ENCODE measurements at regions not wholly inside any gene's neighbourhood (a gene's known extent, or its start where the extent isn't known, plus 50 kb on each side); places are given as distances from the start of the nearest gene placed in this dataset.

- Histone ChIP-seq H3K9me3 (no peaks in the 10 kb centered on the region), H3K4me1 (no peaks in the 10 kb centered on the region), H3K27ac (no peak overlapping the region), H3K4me3 (no peak overlapping the region), H3K4me2 (no peak overlapping the region)
- DNase-seq (ENCODE audit: low read depth in 1 of 2, low spot score in 1 of 2): no peak
- no peak for ATAC-seq
- ChIA-PET POLR2A (no interaction called here), CTCF (no interaction called here)
- FAIRE-seq: no peak
- TF ChIP-seq SMC3 (IDR thresholded peaks at IDR 0.05) (no peak), EHMT2 (IDR thresholded peaks at IDR 0.05; ENCODE audit: low read depth) (no peak), RAD21 (conservative IDR thresholded peaks at IDR 0.05 in 1 of 2, IDR thresholded peaks at IDR 0.05 in 1 of 2) (no peak)
These were observed 56.7 kb upstream of the TFEC start for GRCh38 chr7:116087291-116087690.

- CTCF ChIA-PET: no interaction called here
- WGBS (ENCODE audit: missing lambda C conversion rate): 24% methylated on average over 2 of the region's 2 CpGs
These were observed 57.4 kb upstream of the TFEC start for GRCh38 chr7:116087984-116088383.

DNA sequence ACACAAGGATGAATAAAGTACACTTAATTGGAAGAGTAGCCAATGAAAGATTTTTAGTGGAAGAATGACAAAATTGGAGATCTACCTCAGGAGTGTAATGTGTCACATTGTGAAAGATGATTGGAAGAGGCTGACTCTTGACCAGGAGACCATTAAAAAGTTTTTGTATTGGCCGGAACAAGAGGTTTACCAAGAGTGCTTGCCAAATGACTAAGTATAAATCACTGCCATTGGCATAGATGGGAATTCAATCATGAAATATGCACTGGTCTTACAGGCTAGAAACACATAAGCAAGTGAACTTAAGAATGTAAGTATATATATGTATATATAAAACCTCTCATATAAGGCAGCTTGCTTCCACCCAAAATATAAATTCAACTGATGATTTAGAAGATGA lies 58.7 kb upstream of the TFEC start:
- Histone ChIP-seq H3K27ac (no peak overlapping the region), H3K4me3 (no peak overlapping the region), H3K4me1 (no peaks in the 10 kb centered on the region), H3K4me2 (no peak overlapping the region), H3K9me3 (no peaks in the 10 kb centered on the region)
- ChIA-PET POLR2A (no interaction called here), CTCF (interaction anchor here (0.7 kb wide), 1 partner anchor 1220 kb away, joined by 3 read pairs; no protein-coding TSS in a partner anchor)
- ATAC-seq (no peak), FAIRE-seq (no peak), DNase-seq (ENCODE audit: low read depth in 1 of 2, low spot score in 1 of 2) (no peak)
- TF ChIP-seq, protein P1, sequence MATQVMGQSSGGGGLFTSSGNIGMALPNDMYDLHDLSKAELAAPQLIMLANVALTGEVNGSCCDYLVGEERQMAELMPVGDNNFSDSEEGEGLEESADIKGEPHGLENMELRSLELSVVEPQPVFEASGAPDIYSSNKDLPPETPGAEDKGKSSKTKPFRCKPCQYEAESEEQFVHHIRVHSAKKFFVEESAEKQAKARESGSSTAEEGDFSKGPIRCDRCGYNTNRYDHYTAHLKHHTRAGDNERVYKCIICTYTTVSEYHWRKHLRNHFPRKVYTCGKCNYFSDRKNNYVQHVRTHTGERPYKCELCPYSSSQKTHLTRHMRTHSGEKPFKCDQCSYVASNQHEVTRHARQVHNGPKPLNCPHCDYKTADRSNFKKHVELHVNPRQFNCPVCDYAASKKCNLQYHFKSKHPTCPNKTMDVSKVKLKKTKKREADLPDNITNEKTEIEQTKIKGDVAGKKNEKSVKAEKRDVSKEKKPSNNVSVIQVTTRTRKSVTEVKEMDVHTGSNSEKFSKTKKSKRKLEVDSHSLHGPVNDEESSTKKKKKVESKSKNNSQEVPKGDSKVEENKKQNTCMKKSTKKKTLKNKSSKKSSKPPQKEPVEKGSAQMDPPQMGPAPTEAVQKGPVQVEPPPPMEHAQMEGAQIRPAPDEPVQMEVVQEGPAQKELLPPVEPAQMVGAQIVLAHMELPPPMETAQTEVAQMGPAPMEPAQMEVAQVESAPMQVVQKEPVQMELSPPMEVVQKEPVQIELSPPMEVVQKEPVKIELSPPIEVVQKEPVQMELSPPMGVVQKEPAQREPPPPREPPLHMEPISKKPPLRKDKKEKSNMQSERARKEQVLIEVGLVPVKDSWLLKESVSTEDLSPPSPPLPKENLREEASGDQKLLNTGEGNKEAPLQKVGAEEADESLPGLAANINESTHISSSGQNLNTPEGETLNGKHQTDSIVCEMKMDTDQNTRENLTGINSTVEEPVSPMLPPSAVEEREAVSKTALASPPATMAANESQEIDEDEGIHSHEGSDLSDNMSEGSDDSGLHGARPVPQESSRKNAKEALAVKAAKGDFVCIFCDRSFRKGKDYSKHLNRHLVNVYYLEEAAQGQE (IDR thresholded peaks at IDR 0.05): no peak
- TF ChIP-seq POLR2A (IDR thresholded peaks at IDR 0.05; ENCODE audit: low read length) (no peak), MAZ (IDR thresholded peaks at IDR 0.05; ENCODE audit: borderline replicate concordance, low read depth, low read length) (no peak), CHD4 (IDR thresholded peaks at IDR 0.05; ENCODE audit: borderline replicate concordance) (no peak), HEYL (CRISPR knock-in tag; IDR thresholded peaks at IDR 0.05) (no peak), HDAC2 (IDR thresholded peaks at IDR 0.05) (no peak), FOSL2 (IDR thresholded peaks at IDR 0.05) (no peak), FOSL2 (CRISPR knock-in tag; IDR thresholded peaks at IDR 0.05) (no peak), ZSCAN20 (CRISPR knock-in tag; IDR thresholded peaks at IDR 0.05) (no peak), SREBF2 (IDR thresholded peaks at IDR 0.05) (no peak), ZC3H11A (IDR thresholded peaks at IDR 0.05) (no peak), HOXB5 (CRISPR knock-in tag; IDR thresholded peaks at IDR 0.05) (no peak)
- WGBS (ENCODE audit: missing lambda C conversion rate): 72% methylated on average over 1 of the region's 1 CpG

More at GRCh38 chr7:116087984-116088383, 57.4 kb upstream of the TFEC start:
- TF ChIP-seq RNF2 (IDR thresholded peaks at IDR 0.05; ENCODE audit: borderline replicate concordance, low read depth) (no peak), KDM5A (IDR thresholded peaks at IDR 0.05) (no peak), ZNF302 (CRISPR knock-in tag; IDR thresholded peaks at IDR 0.05) (no peak), PHF8 (IDR thresholded peaks at IDR 0.05; ENCODE audit: borderline replicate concordance, low read depth) (no peak), TFCP2L1 (CRISPR knock-in tag; IDR thresholded peaks at IDR 0.05) (no peak)
- FAIRE-seq (no peak), ATAC-seq (no peak), DNase-seq (ENCODE audit: low read depth in 1 of 2, low spot score in 1 of 2) (no peak)
- POLR2A ChIA-PET: no interaction called here
- Histone ChIP-seq H3K27ac (no peak overlapping the region), H3K9me3 (no peaks in the 10 kb centered on the region), H3K4me3 (no peak overlapping the region), H3K4me2 (no peak overlapping the region), H3K4me1 (no peaks in the 10 kb centered on the region)
